HCT116 (cell line): ENCODE measurements at regions not wholly inside any gene's neighbourhood (a gene's known extent, or its start where the extent isn't known, plus 50 kb on each side); places are given as distances from the start of the nearest gene placed in this dataset.

Experiments used
- ATAC-seq: fragments of 200-7000 bp; cut with Tn5 transposase; 2 replicates; pipeline ENCODE4 v1.9.1; 2020; ENCODE audit warnings: mild to moderate bottlenecking, moderate library complexity
- BruUV-seq: library from RNA; stranded (reverse); fragments of 400-500 nt; replicated peaks from 2 replicates; lab custom pipeline; 2021; lab: Mats Ljungman, UMichigan
- CTCF ChIA-PET: fragments of 300-600 bp; sonication (Branson Sonifier 250); formaldehyde crosslinking; loops from one replicate; lab custom pipeline; 2021; ENCODE audit warnings: antibody characterized with exemption; lab: Charles Lee
- POLR2A ChIA-PET: fragments of 300-600, 350-600 bp; sonication (Branson Sonifier 250); formaldehyde crosslinking; loops from one replicate; lab custom pipeline; 2021; ENCODE audit warnings: antibody characterized with exemption; lab: Charles Lee
- RAD21 ChIA-PET, 2 experiments: fragments of 300-600 bp; sonication (Branson Sonifier 250); formaldehyde crosslinking; loops; one replicate each; lab custom pipeline; 2023; ENCODE audit warnings: low total read pairs in 2 of 2; ENCODE audit not compliant: uncharacterized antibody in 2 of 2, unreplicated experiment in 2 of 2, low non-redundant PET in 1 of 2; lab: Charles Lee
- DNase-seq: peaks from one replicate; pipeline ENCODE4 v3.0.0-alpha.2; 2010; ENCODE audit warnings: low read depth, low spot score
- H2AFZ ChIP-seq: fragments of 200-600 bp; shearing (Covaris generic), sonication (generic); 2 replicates; pipeline ENCODE4 v1.6.1; 2017; ENCODE audit warnings: low read depth, mixed run types, mixed read lengths, antibody characterized with exemption, low read length; ENCODE audit not compliant: poor library complexity, severe bottlenecking
- H3K27ac ChIP-seq: 2 replicates; pipeline ENCODE4 v1.5.1; 2012; ENCODE audit warnings: low read depth, low read length
- H3K27me3 ChIP-seq: fragments of 200-600 bp; sonication (generic); 2 replicates; pipeline ENCODE4 v1.6.1; 2016; ENCODE audit warnings: mixed run types, low read length, mixed read lengths; ENCODE audit not compliant: insufficient read depth
- H3K36me3 ChIP-seq, 2 experiments: fragments of 200-500 bp in 1 of 2; fragments of 200-600 bp in 1 of 2; sonication (Bioruptor generic) in 1 of 2; sonication (generic) in 1 of 2; 2 replicates each; pipeline versions ENCODE4 v1.5.1 to v1.6.1; 2014 to 2016; ENCODE audit warnings: low read length in 2 of 2, inconsistent platforms in 1 of 2, mixed read lengths in 1 of 2, mixed run types in 1 of 2; ENCODE audit not compliant: insufficient read depth in 2 of 2, control insufficient read depth in 1 of 2
- H3K4me1 ChIP-seq, 2 experiments: fragments of 200-600 bp in 1 of 2; sonication (generic) in 1 of 2; 2 replicates each; pipeline versions ENCODE4 v1.5.1 to v1.6.1; 2012 to 2017; ENCODE audit warnings: low read length in 2 of 2, inconsistent platforms in 1 of 2, mild to moderate bottlenecking in 1 of 2, mixed read lengths in 1 of 2, mixed run types in 1 of 2, moderate library complexity in 1 of 2; ENCODE audit not compliant: insufficient read depth in 2 of 2, control insufficient read depth in 1 of 2
- H3K4me2 ChIP-seq: fragments of 200-600 bp; sonication (generic); 2 replicates; pipeline ENCODE4 v1.6.1; 2017; ENCODE audit warnings: mixed run types, low read length, mixed read lengths
- H3K4me3 ChIP-seq, 2 experiments: fragments of 200-600 bp in 1 of 2; sonication (generic) in 1 of 2; replicated peaks in 1 of 2; 2 replicates each; pipeline ENCODE4 v1.5.1; 2011 to 2016; ENCODE audit warnings: low read length in 2 of 2, control low read depth in 1 of 2, low read depth in 1 of 2, mild to moderate bottlenecking in 1 of 2, mixed read lengths in 1 of 2, mixed run types in 1 of 2
- H3K79me2 ChIP-seq: fragments of 200-600 bp; sonication (generic); 2 replicates; pipeline ENCODE4 v1.6.1; 2017; ENCODE audit warnings: mild to moderate bottlenecking, mixed run types, low read length, moderate library complexity, mixed read lengths; ENCODE audit not compliant: insufficient read depth
- H3K9ac ChIP-seq: fragments of 200-600 bp; sonication (generic); 2 replicates; pipeline ENCODE4 v1.6.1; 2016; ENCODE audit warnings: low read length, mixed read lengths
- H3K9me2 ChIP-seq: fragments of 200-600 bp; sonication (generic), shearing (Covaris generic); 2 replicates; pipeline ENCODE4 v1.6.1; 2017; ENCODE audit warnings: mixed run types, mild to moderate bottlenecking, moderate library complexity; ENCODE audit not compliant: insufficient read depth
- H3K9me3 ChIP-seq, 2 experiments: fragments of 200-500 bp in 1 of 2; fragments of 200-600 bp in 1 of 2; sonication (Bioruptor generic) in 1 of 2; sonication (generic) in 1 of 2; 2 replicates each; pipeline ENCODE4 v1.6.1; 2014 to 2017; ENCODE audit warnings: low read length in 2 of 2, mixed read lengths in 2 of 2, inconsistent platforms in 1 of 2, low read depth in 1 of 2, mild to moderate bottlenecking in 1 of 2, mixed run types in 1 of 2, moderate library complexity in 1 of 2; ENCODE audit not compliant: control insufficient read depth in 1 of 2, insufficient read depth in 1 of 2
- H4K20me1 ChIP-seq: fragments of 200-600 bp; sonication (generic), shearing (Covaris generic); 2 replicates; pipeline ENCODE4 v1.6.1; 2017; ENCODE audit warnings: mixed run types, mild to moderate bottlenecking, moderate library complexity; ENCODE audit not compliant: insufficient read depth
- CEBPB ChIP-seq: IDR thresholded peaks from 2 replicates; pipeline ENCODE4 v1.6.1; 2012; ENCODE audit warnings: low read depth
- EGR1 ChIP-seq: IDR thresholded peaks from 2 replicates; pipeline ENCODE4 v1.6.1; 2012; ENCODE audit warnings: low read depth
- EZH2 ChIP-seq: fragments of 200-600 bp; sonication (generic); IDR thresholded peaks from 2 replicates; pipeline ENCODE4 v1.6.1; 2017; ENCODE audit warnings: antibody characterized with exemption, mixed run types
- EZH2phosphoT487 ChIP-seq: fragments of 200-600 bp; IDR thresholded peaks from 2 replicates; pipeline ENCODE4 v1.6.1; 2018; ENCODE audit warnings: antibody characterized with exemption, borderline replicate concordance
- FOSL1 ChIP-seq: IDR thresholded peaks from 2 replicates; pipeline ENCODE4 v1.6.1; 2012; ENCODE audit warnings: low read depth
- SP1 ChIP-seq: IDR thresholded peaks from 2 replicates; pipeline ENCODE4 v1.6.1; 2012; ENCODE audit warnings: low read depth
- TCF7L2 ChIP-seq: IDR thresholded peaks from 2 replicates; pipeline ENCODE4 v1.7.0; 2011; ENCODE audit warnings: borderline replicate concordance, inconsistent platforms; ENCODE audit not compliant: insufficient read depth, insufficient read length; ENCODE audit errors: extremely low read depth
- intact Hi-C: fragments of 100-400 bp; cut with micrococcal nuclease; formaldehyde crosslinking; loops from 2 replicates; pipeline ENCODE4 v1.10.0; 2022

GRCh38 chr1:99361406-99361805, 97.1 kb downstream of the PLPPR4 start:
- RAD21 ChIA-PET = no interaction called here
- ATAC-seq (no peak), DNase-seq (no peak)
- CTCF ChIA-PET = no interaction called here
- Histone ChIP-seq H3K36me3 (no peaks in the 10 kb centered on the region), H3K9me3 (no peaks in the 10 kb centered on the region), H3K9ac (no peak overlapping the region), H3K27me3 (no peaks in the 10 kb centered on the region), H3K79me2 (no peaks in the 10 kb centered on the region), H3K4me3 (no peak overlapping the region), H3K4me1 (no peaks in the 10 kb centered on the region), H3K4me2 (no peak overlapping the region), H3K27ac (no peak overlapping the region), H3K9me2 (no peaks in the 10 kb centered on the region), H4K20me1 (no peaks in the 10 kb centered on the region), H2AFZ (no peak overlapping the region)
- intact Hi-C loops = no loop called here
- POLR2A ChIA-PET = no interaction called here
- TF ChIP-seq FOSL1 (no peak), TCF7L2 (no peak), SP1 (no peak), CEBPB (no peak)
- BruUV-seq = no TSS peak

GRCh38 chr1:99363531-99363930, 99.2 kb downstream of the PLPPR4 start:
- Histone ChIP-seq H3K4me1 (no peaks in the 10 kb centered on the region), H3K27ac (no peak overlapping the region), H4K20me1 (no peaks in the 10 kb centered on the region), H3K79me2 (no peaks in the 10 kb centered on the region), H3K36me3 (no peaks in the 10 kb centered on the region), H3K4me3 (no peak overlapping the region), H3K9ac (no peak overlapping the region), H3K4me2 (no peak overlapping the region), H3K27me3 (no peaks in the 10 kb centered on the region), H3K9me2 (no peaks in the 10 kb centered on the region), H2AFZ (no peak overlapping the region), H3K9me3 (no peaks in the 10 kb centered on the region)
- DNase-seq = no peak
- ATAC-seq = no peak
- ChIA-PET POLR2A (no interaction called here), CTCF (no interaction called here), RAD21 (no interaction called here)
- TF ChIP-seq EGR1 (no peak), EZH2phosphoT487 (no peak), EZH2 (no peak), SP1 (no peak)
- intact Hi-C loops = no loop called here
- BruUV-seq = no TSS peak
